HG02885 (cell line): ENCODE measurements at regions not wholly inside any gene's neighbourhood (a gene's known extent, or its start where the extent isn't known, plus 50 kb on each side); places are given as distances from the start of the nearest gene placed in this dataset.
"Not testable (repeated sequence)": the region's sequence is repeated elsewhere in the genome, so short reads cannot be mapped to it uniquely, and the experiment has no call there.

Source experiments
- ATAC-seq: cut with Tn5 transposase; IDR thresholded peaks from one replicate; pipeline ENCODE4 v1.9.1; 2021; ENCODE audit warnings: mild to moderate bottlenecking; ENCODE audit not compliant: unreplicated experiment, poor library complexity

GRCh38 chr10:9347933-9348332 is 1293.4 kb downstream of the GATA3 start:
- not testable (repeated sequence) for ATAC-seq

GRCh38 chr10:9357471-9357870 is 1303.0 kb downstream of the GATA3 start:
- no peak for ATAC-seq

- no peak for ATAC-seq
These were observed 1308.2 kb downstream of the GATA3 start for GRCh38 chr10:9362721-9363120.

DNA sequence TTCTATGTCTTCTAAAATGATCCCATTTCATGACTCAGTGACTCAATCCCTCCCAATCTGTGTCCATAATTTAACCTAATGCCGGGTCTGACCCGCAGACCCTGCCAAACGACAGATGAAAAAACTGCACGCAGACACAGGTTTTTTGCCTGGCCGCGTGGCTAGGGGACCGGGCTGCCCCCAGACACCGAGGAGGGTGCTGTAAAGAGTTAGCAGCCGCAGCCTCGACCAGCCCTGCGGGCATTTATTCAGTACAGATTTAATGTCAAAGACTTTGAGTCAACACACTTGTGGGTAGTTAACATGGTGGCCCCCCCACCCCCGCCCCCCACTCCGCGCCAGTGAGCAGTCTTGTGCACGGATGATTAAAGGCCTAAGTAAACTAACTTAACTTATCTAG is 1324.7 kb downstream of the GATA3 start:
- ATAC-seq, result no peak

- no peak for ATAC-seq
These were observed 1327.4 kb downstream of the GATA3 start for GRCh38 chr10:9381733-9382532.

GRCh38 chr10:9382533-9382866 is 1328.0 kb downstream of the GATA3 start:
- ATAC-seq, result no peak

DNA sequence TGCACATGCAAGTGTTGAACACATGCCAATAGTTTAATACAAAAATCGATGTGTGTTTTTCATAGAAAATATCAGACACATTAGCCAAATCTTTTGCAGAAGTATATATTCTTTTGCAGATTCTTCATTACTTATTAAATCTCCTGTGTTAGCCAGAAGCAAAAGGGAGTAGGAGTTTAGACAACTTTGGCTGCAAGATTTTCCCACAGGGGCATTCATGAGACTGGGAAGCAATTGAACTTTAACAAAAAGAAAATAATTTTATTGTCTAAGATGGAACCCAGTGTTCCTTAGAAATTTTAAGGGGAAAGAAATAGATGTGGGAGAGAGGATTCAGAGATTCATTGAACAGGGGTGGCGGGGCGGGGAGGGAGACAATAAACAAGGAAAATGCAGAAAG is 1336.0 kb downstream of the GATA3 start:
- no peak for ATAC-seq

- no peak for ATAC-seq
These were observed 1344.9 kb downstream of the GATA3 start for GRCh38 chr10:9399275-9399983.

- ATAC-seq, result not testable (repeated sequence)
These were observed 1347.6 kb downstream of the GATA3 start for GRCh38 chr10:9402067-9402466.

GRCh38 chr10:9402507-9403195 is 1348.2 kb downstream of the GATA3 start:
- ATAC-seq, result not testable (repeated sequence)

- not testable (repeated sequence) for ATAC-seq
These were observed 1352.7 kb downstream of the GATA3 start for GRCh38 chr10:9407201-9407600.

DNA sequence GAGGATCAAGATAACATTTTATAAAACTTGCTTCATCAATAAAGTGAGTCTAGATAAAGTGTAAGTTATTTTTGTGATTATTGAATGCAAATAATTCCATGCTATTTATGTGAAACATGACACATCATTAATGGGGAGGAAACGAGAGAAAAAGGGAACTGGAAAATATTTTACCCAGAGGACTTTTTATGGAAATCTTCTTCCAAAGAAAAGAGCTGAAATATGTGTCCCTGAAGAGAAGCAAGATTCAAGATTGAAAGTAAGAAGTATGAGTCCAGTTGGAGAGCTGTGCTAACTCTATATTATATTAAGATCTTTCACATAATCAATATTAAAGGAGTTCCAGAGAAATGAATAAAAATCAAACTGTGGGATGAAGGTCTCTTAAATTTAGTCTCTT is 1361.8 kb downstream of the GATA3 start:
- no peak for ATAC-seq

DNA sequence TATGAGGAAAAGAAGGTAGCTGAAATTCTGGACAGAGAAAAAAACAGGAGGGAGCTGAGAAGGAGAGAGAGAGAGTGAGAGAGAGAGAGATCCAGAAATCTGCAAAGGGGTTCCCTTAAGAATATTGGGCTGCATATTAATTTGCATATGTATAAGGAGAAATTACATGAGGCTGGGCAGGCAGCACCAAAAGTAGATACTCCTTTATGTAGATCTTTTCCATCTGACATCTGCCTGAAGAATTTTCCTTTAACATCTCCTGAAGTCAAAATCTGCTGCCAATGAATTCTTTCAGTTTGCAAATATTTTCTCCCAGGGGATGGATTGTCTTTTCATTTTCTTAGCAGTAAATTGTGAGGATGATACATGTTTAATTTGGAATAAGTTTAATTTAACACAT is 1365.3 kb downstream of the GATA3 start:
- no peak for ATAC-seq

GRCh38 chr10:9427209-9427608 is 1372.7 kb downstream of the GATA3 start:
- ATAC-seq, result no peak

DNA sequence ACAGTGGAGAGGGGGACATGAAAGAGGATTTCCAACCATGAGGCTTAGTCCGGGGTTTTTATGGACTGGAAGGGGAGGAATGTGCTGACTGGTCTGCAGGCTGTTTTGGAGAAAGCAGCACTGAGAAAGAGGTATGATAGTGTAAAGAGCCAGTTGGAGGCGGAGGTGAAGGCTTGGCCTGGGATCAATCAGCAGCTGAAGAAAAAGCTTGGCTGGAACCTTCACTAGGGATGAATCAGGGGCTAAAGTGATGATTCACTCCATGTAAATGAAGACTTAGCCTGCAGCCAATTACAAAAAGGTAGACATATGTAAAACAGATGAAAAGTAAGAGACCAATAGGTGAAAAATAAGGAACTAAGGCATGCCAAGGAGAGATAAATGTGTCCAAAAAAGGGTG is 1382.6 kb downstream of the GATA3 start:
- no peak for ATAC-seq

GRCh38 chr10:9443758-9444157 is 1389.3 kb downstream of the GATA3 start:
- ATAC-seq, result no peak

DNA sequence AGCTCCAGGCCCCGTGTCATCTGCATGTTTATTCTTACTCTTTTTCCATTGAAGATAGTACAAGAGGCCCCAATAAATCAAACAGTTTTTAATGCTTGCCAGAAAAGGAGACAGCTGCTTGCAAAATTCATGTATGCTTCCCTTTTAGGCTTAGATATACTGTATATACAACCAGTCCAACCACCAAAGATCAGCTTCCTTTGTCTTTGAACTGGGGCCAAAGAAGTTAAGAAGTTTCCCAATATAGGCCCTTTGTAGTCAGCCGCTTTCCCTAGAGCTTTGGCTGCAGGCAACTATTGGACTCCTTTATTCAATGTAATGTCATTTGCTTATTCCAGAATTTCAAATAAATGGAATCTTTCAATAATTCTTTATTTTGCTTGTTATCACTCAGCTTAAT is 1395.0 kb downstream of the GATA3 start:
- ATAC-seq, result no peak

DNA sequence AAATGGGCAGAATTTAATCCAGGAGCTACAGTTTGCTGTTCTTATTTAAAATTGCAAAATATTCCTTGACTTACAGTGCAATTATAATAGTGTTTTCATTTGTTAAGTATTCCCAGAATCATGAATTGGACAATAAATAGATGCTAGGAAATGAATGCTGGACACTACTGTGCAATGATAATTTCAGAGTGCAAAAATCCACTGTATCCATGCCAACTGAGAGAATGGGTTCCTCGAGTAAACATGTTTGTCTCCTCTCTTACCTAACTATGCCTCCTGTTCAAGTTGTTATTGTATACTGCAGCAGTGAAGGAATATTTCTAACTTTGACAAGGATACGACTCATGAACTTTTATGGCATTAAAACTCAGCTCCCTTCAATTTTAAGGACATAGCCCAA is 1396.3 kb downstream of the GATA3 start:
- no peak for ATAC-seq

GRCh38 chr10:9451211-9451773 is 1396.8 kb downstream of the GATA3 start:
- no peak for ATAC-seq

GRCh38 chr10:9452056-9452455 is 1397.6 kb downstream of the GATA3 start:
- ATAC-seq, result no peak

- not testable (repeated sequence) for ATAC-seq
These were observed 1399.4 kb downstream of the GATA3 start for GRCh38 chr10:9453871-9454270.
